Renal cortical epithelial cell (primary cell): ENCODE measurements at regions not wholly inside any gene's neighbourhood (a gene's known extent, or its start where the extent isn't known, plus 50 kb on each side); places are given as distances from the start of the nearest gene placed in this dataset.

Experiments
- DNase-seq: peaks from one replicate; pipeline ENCODE4 v3.0.0-alpha.2; 2011; ENCODE audit warnings: low read depth

GRCh38 chr15:26376243-26376642, 396.6 kb downstream of the GABRB3 start:
- no peak for DNase-seq

DNA sequence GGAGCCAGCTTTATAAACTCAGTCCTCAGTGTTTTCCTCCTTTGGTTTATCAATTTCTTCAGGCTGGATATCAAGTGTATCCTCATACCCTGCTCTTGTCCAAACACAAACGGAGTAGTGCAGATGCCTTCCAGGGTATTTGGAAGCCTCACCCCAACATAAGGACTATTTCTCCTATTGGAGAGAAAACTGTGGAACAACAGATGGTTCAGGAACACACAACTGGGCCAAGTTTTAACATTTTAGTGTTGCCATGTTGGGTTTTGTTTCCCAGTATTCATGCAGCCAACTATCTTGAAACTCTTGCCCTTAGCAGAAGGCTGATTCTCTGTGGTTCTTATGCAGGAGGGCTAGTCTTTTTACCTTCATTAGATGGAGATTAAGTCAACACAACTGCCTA, 398.1 kb downstream of the GABRB3 start:
- DNase-seq, result no peak

GRCh38 chr15:26372706-26373105, 400.2 kb downstream of the GABRB3 start:
- DNase-seq, result no peak

DNA sequence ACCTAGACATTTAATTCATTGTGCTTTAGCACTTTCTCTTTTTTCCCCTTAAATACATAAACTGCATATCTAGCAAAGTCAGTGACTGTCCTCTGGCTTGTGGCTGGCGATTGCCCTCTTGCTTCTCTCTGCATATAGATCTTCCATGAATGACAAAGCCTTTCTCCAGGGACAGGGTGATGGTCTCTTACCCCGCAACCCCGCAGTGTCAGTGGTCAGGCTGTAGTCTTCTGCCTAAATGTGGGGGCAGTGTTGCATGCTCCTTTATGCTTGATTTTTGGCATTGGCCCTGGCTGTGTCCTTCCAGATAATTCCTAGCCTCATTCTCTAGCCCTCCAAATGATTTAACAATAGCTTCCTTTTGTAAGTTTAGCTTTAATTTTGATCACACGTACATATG, 407.8 kb downstream of the GABRB3 start:
- no peak for DNase-seq

GRCh38 chr15:26359855-26360254, 413.0 kb downstream of the GABRB3 start:
- no peak for DNase-seq

- DNase-seq, result no peak
Measured at GRCh38 chr15:26358708-26359107, 414.2 kb downstream of the GABRB3 start.

DNA sequence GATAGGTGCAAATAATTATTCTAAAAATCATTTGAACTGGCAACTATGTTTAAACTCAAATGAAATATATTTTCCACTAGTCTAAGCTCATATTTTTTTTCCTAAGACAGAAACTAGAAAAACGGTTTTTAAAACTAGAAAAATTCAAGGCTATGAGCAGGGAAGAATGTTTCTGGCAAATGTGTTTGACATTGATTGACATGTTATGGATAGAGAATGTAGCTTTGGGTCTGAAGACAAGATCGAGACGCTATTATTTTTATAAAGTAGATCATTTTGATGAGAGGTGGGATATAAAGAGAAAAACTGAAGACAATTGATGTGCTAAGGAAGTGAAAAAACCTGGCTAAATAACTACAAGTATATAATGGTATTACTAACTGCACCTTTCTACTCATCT, 415.2 kb downstream of the GABRB3 start:
- DNase-seq, result no peak

DNA sequence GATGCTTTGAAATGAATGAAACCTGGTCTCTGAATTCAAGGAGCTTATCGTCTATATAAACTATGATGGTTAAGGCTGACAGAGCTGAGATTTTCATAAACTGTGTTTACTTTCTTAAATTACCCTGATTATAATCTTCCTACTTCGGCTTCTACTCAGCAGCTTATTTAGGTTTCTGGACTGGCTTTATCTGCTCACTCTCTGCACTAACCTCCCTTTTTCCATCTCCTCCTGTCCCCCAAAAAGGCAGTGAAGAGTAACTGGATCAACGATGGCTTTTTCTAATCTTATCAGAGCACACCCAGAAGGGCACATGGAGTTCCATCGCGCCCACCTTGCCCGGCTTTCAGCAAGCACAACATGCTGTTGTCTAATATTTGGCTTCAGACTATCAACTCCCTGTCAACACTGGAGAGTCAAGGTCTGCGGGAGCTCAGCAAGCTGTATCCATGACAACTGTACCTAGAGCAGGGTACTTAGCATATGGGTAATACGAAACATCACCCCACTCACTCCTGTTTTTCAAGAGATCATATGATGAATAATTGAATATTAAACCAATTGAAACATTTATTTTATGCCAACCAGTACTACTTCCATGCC, 417.3 kb downstream of the GABRB3 start:
- DNase-seq, result no peak

- DNase-seq, result no peak
Measured at GRCh38 chr15:26352909-26353308, 420.0 kb downstream of the GABRB3 start.

- DNase-seq, result no peak
Measured at GRCh38 chr15:26352406-26352805, 420.5 kb downstream of the GABRB3 start.

DNA sequence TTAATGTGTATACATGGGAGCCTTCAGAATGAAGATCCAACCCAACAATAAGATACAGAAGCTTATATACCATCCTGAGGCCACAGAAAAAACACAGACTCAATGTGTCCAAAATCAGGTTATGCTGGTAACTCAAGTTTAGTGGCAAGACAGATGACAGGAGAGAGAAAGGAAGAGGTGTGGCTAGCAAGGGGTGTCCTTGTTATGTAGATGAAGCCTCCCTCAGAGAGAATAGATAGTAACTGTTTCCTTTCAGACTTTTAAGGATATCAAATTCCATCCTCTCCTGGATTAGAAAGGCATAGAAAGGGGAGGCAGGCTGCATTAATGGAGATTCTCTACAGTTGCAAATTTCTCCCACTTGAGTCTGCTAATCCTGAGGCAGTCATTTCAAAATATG, 447.4 kb downstream of the GABRB3 start:
- DNase-seq, result no peak

DNA sequence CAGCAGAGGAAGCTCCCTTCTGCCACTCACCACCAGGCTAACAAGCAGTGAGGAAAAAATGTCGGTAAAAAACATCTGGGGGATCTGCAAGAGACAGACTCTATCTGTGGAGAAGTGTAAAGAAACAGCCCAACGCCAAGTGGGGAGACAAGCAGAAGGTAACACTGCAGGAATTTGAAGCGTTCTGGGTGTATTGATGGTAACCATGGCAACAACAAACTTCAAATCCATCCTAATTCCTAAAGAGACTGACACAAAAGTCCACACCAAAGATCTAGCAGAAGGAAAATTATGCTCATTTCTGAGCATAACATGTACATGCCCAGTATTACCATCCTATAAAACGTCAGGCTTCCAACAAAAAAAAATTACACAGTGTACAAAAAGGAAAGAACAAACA, 449.3 kb downstream of the GABRB3 start:
- no peak for DNase-seq

DNA sequence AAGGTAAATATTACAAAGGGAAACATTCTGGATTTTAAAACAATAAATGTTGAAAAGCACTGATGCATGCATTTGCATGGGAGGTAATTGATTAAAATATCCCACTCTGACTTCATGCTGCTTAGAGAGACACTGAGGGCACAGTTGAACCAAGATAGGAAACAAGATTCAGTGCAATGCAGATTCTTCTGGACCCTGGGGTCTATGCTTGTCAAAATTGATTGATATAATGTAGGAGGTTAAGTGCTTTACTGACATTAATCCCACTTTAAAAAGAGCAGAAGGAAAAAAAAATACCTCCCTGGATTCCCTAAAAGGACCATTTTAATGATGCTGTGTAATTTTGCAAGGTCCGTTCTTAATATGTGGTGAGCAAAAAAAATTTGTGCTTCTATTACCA, 454.2 kb downstream of the GABRB3 start:
- DNase-seq, result no peak

GRCh38 chr15:26314577-26314976, 451.4 kb upstream of the ATP10A start:
- DNase-seq, result no peak

- DNase-seq, result no peak
Measured at GRCh38 chr15:26311710-26312236, 448.6 kb upstream of the ATP10A start.

DNA sequence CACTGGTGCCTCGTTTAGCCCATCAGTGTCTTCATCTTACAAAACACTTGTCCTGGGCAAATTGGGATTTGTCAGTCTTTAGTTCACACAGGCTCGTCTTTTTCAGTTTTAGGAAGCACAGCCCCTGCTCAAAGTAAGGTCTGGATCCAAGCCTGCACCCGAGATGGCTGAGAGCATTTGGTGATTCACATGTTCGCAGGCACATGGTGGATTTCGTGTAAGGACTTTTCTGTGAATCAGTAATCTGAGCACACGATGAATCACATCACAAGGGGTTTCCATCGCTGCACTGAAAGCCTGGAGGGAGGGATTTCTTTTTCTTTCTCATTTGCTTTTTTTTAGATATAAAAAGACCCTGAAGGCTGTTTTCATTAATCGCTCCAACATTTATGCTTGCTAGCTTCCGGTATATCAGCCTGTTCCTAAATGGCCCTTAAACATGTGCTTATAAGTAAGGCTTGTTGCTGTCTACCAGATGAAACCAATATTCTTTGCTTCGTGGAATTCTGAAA, 435.6 kb upstream of the ATP10A start:
- DNase-seq, result no peak

DNA sequence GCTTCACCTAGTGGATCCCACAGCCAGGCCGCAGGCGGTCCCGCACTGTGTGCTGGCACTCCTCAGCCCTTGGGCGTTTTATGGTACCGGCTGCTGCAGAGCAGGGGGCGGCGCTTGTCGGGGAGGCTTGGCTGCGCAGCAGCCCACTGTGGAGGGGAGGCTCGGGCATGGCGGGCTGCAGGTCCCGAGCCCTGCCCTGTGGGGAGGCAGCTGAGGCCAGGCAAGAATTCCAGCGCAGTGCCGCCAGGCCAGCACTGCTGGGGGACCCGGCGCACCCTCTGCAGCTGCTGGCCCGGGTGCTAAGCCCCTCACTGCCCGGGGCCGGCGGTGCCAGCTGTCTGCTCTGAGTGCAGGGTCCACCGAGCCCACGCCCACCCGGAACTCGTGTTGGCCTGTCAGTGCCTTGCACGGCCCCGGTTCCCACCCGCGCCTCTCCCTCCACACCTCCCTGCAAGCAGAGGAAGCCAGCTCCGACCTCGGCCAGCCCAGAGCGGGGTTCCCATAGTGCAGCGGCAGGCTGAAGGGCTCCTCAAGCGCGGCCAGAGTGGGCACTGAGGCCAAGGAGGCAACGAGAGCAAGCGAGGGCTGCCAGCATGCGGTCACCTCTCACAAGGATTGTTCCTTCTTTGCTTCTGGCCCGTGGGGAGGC, 435.0 kb upstream of the ATP10A start:
- no peak for DNase-seq

DNA sequence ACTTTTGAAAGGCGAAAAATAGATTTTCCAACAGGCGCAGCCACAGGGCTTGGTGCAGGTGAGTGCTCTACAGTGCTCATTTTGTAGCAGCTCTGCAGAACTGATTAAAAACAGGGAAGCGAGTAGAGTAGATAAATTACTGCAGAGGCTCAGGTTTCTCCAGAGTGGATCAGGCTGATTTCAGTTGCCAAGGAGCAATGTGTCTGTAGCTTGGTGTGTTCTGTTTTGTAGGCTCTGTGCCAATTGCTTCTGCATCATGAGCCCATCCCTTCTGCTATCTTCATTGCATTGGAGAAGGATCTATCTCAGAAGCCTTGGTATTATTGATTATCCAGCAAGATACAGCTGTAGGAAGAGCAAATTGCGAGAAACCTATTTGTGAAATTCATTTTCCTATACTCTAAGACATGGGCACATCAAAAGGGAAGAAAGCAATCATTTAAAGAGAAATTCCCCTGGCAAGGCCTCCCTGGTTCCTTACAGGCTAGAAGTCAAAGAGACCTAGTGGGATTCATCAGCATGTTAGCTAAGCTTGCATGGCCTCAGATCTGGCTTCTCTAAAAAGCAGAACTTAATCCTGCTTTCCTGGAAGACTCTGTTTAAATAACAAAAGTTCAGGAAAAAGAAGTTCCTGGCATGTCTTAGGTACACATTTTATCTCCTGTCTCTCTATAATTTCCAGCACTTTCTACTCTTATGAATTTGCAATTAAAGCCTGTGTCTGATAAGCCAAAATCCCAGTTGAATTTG, 432.4 kb upstream of the ATP10A start:
- DNase-seq, result no peak

GRCh38 chr15:26294059-26294689, 431.0 kb upstream of the ATP10A start:
- DNase-seq, result no peak

GRCh38 chr15:26287381-26287780, 424.3 kb upstream of the ATP10A start:
- no peak for DNase-seq

GRCh38 chr15:26280281-26280680, 417.2 kb upstream of the ATP10A start:
- no peak for DNase-seq

- no peak for DNase-seq
Measured at GRCh38 chr15:26261966-26262365, 398.8 kb upstream of the ATP10A start.
